Endothelial cell of umbilical vein (primary cell): ENCODE measurements at regions not wholly inside any gene's neighbourhood (a gene's known extent, or its start where the extent isn't known, plus 50 kb on each side); places are given as distances from the start of the nearest gene placed in this dataset.
"Not testable (repeated sequence)": the region's sequence is repeated elsewhere in the genome, so short reads cannot be mapped to it uniquely, and the experiment has no call there.

Source experiments
- POLR2A ChIP-seq: IDR thresholded peaks from 2 replicates; pipeline ENCODE4 v1.6.1; 2012; ENCODE audit warnings: low read depth, mild to moderate bottlenecking, control low read depth, low read length
- TF ChIP-seq, protein P1 (sequence below), 2 donors: IDR thresholded peaks; 1 replicate in 1 of 2; 2 replicates in 1 of 2; pipeline ENCODE4 v1.5.1; 2011; ENCODE audit warnings: low read length in 2 of 2, mild to moderate bottlenecking in 2 of 2, moderate library complexity in 2 of 2, control low read depth in 1 of 2, inconsistent platforms in 1 of 2, low read depth in 1 of 2; ENCODE audit not compliant: insufficient read depth in 1 of 2; ENCODE audit errors: extremely low read depth in 1 of 2

DNA sequence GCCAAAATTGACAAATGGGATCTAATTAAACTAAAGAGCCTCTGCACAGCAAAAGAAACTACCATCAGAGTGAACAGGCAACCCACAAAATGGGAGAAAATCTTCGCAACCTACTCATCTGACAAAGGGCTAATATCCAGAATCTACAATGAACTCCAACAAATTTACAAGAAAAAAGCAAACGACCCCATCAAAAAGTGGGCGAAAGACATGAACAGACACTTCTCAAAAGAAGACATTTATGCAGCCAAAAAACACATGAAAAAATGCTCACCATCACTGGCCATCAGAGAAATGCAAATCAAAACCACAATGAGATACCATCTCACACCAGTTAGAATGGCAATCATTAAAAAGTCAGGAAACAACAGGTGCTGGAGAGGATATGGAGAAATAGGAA lies 261.4 kb upstream of the HNRNPA3 start:
- TF ChIP-seq, protein P1, sequence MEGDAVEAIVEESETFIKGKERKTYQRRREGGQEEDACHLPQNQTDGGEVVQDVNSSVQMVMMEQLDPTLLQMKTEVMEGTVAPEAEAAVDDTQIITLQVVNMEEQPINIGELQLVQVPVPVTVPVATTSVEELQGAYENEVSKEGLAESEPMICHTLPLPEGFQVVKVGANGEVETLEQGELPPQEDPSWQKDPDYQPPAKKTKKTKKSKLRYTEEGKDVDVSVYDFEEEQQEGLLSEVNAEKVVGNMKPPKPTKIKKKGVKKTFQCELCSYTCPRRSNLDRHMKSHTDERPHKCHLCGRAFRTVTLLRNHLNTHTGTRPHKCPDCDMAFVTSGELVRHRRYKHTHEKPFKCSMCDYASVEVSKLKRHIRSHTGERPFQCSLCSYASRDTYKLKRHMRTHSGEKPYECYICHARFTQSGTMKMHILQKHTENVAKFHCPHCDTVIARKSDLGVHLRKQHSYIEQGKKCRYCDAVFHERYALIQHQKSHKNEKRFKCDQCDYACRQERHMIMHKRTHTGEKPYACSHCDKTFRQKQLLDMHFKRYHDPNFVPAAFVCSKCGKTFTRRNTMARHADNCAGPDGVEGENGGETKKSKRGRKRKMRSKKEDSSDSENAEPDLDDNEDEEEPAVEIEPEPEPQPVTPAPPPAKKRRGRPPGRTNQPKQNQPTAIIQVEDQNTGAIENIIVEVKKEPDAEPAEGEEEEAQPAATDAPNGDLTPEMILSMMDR (IDR thresholded peaks at IDR 0.05; ENCODE audit: extremely low read depth in 1 of 2, insufficient read depth in 1 of 2, low read depth in 1 of 2, low read length in 2 of 2): not testable (repeated sequence)
- TF ChIP-seq POLR2A: not testable (repeated sequence)
